HT-29 (cell line): ENCODE measurements at regions not wholly inside any gene's neighbourhood (a gene's known extent, or its start where the extent isn't known, plus 50 kb on each side); places are given as distances from the start of the nearest gene placed in this dataset. TPM values are rescaled to one million over a fixed set of nuclear protein-coding genes. Genes with fewer than 3 reads are reported as not detected.
A peak's percentile ranks its signal among the peaks of the same experiment; 100 is the strongest.

Experiments used
- DNase-seq: peaks from one replicate; pipeline ENCODE4 v3.0.0-alpha.2; 2015; ENCODE audit warnings: low spot score
- small RNA-seq: library from RNA; depleted of rRNA; stranded (forward); fragments of <200 nt; gene quantifications from one replicate; pipeline ENCODE3, GENCODE V24; 2014

- DNase-seq = peak; percentile 87
Observed at GRCh38 chrX:45322382-45322781, 121.7 kb upstream of the DIPK2B start.

- no peak for DNase-seq
Observed at GRCh38 chrX:45320191-45320590, 119.5 kb upstream of the DIPK2B start.

DNA sequence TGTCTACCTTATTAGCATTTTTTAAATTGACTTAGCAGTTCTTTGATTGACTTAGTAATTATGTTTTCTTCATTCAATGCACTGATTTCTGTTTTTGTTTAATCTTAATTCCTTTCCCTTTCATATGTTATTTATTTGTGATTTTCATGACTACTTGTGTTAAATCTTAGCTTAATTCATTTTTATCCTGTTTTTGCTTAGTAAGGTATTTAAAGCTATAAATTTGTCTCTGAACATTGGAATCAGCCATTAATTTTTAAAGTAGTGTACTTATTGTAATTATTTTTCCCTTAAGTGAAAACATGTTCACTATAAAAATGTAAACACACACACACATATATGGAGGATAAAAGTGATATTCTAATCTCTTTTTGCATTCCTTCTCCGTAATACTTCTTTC is 109.1 kb upstream of the DIPK2B start:
- DNase-seq = no peak

- DNase-seq = no peak
Observed at GRCh38 chrX:45309096-45309495, 108.4 kb upstream of the DIPK2B start.

GRCh38 chrX:45306794-45307193 is 106.1 kb upstream of the DIPK2B start:
- DNase-seq = no peak

DNA sequence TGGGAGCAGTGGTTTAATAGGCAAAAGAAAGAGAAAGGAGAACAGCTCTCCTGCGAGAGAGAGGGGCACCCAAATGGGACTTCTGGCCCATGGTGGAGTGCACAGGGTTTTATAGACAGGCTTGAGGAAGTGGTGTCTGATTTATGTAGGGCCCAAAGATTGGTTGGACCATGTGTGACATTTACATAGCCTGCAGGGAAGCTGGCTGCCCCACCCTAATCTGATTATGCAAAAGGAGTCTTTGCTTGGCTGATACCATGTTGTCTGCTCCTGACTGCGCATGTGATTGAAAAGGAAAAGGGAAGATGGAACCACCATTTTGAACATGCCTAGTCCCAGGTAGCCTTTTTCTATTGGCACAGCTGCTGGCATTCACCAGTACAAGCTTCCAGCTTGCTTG is 100.0 kb upstream of the DIPK2B start:
- DNase-seq = no peak

DNA sequence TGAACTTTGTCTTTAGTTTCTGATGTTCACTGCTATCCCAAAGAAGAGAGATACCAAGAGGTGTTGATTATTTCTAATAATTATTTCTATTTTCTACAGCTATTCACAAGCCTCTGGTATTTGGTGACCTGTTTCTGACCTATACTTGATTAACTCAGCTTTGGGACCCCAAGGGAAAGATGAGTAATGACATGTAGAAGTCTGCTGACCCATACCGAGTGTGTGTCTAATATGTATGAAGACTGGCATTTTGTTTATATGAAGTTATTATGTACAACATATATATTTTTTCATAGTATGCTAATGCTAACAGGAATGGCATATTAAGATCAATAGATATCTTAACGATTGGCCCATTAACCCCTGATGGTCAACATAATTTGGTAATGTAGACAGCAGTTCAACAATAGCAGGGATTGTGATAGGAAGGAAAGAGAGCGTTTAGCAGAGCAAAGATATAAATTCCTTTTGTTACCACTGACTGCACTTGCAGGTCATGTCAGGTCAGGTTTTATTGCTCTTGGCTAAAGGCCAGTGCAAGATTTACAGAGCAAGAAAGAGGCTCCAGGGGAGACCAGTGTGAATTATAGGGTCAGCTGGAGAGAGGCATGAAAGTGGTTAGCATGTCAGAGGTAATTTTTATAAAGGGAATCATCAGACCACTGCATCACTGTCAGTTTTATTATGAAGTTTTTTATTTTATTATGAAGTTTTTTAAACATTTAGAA is 94.7 kb upstream of the DIPK2B start:
- DNase-seq = peak; percentile 59

DNA sequence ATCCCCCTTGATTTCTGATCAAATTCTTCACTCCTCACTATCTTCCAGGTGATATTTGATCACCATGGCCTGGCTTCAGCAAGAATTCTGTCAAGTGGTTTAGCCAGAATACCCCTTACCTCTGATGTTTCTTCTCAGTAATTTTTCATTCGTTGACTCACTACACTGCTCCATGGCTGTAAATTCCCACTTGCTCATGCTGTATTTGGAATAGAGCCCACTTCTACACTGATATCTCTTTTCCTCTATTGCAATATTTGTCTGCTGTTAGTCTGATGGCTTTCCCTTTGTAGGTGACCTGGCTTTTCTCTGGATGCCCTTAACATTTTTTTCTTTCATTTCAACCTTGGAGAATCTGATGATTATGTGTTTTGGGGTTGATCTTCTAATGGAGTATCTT is 73.9 kb upstream of the DIPK2B start:
- no peak for DNase-seq

DNA sequence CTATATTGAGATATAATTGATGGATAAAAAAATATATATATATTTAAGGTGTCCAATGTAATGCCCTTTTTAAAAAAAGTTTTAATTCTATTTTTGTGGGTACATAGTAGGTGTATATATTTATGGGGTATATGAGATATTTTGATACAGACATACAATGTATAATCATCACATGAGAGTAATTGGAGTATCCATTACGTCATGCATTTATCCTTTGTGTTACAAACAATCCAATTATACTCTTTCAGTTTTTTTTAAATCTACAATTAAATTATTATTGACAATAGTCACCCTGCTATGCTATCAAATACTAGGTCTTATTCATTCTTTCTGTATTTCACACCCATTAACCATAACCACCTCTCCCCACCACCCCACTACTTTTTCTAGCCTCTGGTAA is 66.3 kb upstream of the DIPK2B start:
- DNase-seq = no peak

DNA sequence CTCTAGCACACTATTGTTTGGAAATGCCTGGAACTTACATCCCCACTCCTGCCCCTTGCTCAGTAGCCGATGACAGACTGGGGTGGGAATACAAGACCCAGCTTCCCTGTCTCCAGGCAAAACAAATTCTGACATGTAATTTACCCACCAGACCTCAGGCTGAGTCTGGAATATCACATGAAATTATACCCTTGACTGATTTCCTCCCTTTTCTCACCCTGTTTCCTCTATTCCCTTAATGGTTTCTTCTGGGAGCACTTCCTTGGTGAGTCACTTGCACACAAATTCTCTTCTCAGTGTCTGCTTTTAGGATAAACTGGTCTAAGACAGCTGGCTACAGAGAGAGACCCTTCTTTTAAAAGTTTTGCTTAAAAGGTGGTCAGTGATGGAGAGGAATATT is 65.8 kb upstream of the DIPK2B start:
- no peak for DNase-seq

GRCh38 chrX:45264865-45265264 is 64.2 kb upstream of the DIPK2B start:
- DNase-seq = no peak

- no peak for DNase-seq
Observed at GRCh38 chrX:45261471-45261870, 60.8 kb upstream of the DIPK2B start.

DNA sequence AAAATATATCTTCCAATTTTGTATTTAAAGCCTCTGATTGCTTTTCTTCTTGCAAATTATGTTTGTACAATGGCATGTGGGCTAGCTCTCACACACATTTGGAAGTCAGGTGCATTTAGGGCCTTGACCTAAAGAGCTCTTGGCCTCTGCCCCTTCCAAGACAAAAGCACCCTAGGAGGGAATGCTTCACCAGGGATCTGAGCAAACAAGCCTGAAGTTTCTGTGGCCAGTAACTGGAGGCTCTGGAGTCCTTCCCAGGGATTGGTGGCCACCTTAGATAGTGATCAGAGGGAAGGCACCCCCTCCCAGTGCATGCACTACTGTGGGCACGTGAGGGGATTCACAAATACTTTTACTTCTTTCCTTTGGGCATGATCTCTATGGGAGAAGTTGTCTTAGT is 60.3 kb upstream of the DIPK2B start:
- no peak for DNase-seq

- DNase-seq = no peak
Observed at GRCh38 chrX:45258731-45259402, 58.2 kb upstream of the DIPK2B start.

Small RNA genes in the stretch of these regions (small RNA-seq; reads per million reads assigned to genes)
- gene MIR221 = 85.3 reads per million, percentile 96 among the genes with 10 or more reads in this experiment
- 154 reads per million, percentile 97 among the genes with 10 or more reads in this experiment for gene MIR222
- gene RF00017 = not detected
- gene RF00591 = not detected
